ENCODE measurements at regions not wholly inside any gene's neighbourhood (a gene's known extent, or its start where the extent isn't known, plus 50 kb on each side); places are given as distances from the start of the nearest gene placed in this dataset.
"Not testable (repeated sequence)": the region's sequence is repeated elsewhere in the genome, so short reads cannot be mapped to it uniquely, and the experiment has no call there.

- no peak for DNase-seq
These were observed 111.4 kb upstream of the PLAAT1 start for GRCh38 chr3:193129607-193130006.

GRCh38 chr3:193130576-193130975, 110.4 kb upstream of the PLAAT1 start:
- DNase-seq, result no peak

GRCh38 chr3:193132241-193132640, 108.8 kb upstream of the PLAAT1 start:
- DNase-seq, result no peak

- DNase-seq, result no peak
These were observed 108.1 kb upstream of the PLAAT1 start for GRCh38 chr3:193132964-193133363.

- no peak for DNase-seq
These were observed 106.2 kb upstream of the PLAAT1 start for GRCh38 chr3:193134856-193135255.

- no peak for DNase-seq
These were observed 100.6 kb upstream of the PLAAT1 start for GRCh38 chr3:193140381-193140780.

- DNase-seq, result no peak
These were observed 95.8 kb upstream of the PLAAT1 start for GRCh38 chr3:193145248-193145647.

- DNase-seq, result no peak
These were observed 92.1 kb upstream of the PLAAT1 start for GRCh38 chr3:193148688-193149473.

- no peak for DNase-seq
These were observed 91.0 kb upstream of the PLAAT1 start for GRCh38 chr3:193149998-193150397.

- DNase-seq, result not testable (repeated sequence)
These were observed 85.8 kb upstream of the PLAAT1 start for GRCh38 chr3:193155044-193155781.

- no peak for DNase-seq
These were observed 84.0 kb upstream of the PLAAT1 start for GRCh38 chr3:193157051-193157450.

- no peak for DNase-seq
These were observed 75.4 kb upstream of the PLAAT1 start for GRCh38 chr3:193165431-193166120.

- DNase-seq, result no peak
These were observed 72.1 kb upstream of the PLAAT1 start for GRCh38 chr3:193168931-193169330.

- DNase-seq, result no peak
These were observed 66.9 kb upstream of the PLAAT1 start for GRCh38 chr3:193174140-193174539.

GRCh38 chr3:193179332-193180012, 61.5 kb upstream of the PLAAT1 start:
- not testable (repeated sequence) for DNase-seq

- DNase-seq, result no peak
These were observed 53.8 kb upstream of the PLAAT1 start for GRCh38 chr3:193187070-193187722.

GRCh38 chr3:193190146-193190786, 50.8 kb upstream of the PLAAT1 start:
- peak; percentile 1 for DNase-seq
